H1 (cell line): ENCODE measurements at regions not wholly inside any gene's neighbourhood (a gene's known extent, or its start where the extent isn't known, plus 50 kb on each side); places are given as distances from the start of the nearest gene placed in this dataset.

Source experiments
- CTCF ChIA-PET: fragments of 300-600 bp; sonication (Branson Sonifier 250); formaldehyde crosslinking; loops from one replicate; lab custom pipeline; 2021; ENCODE audit not compliant: partially characterized antibody; lab: Charles Lee
- POLR2A ChIA-PET: fragments of 300-600 bp; sonication (Branson Sonifier 250); formaldehyde crosslinking; loops from one replicate; lab custom pipeline; 2021; ENCODE audit warnings: inconsistent platforms; ENCODE audit not compliant: partially characterized antibody; lab: Charles Lee
- DNase-seq, 2 experiments: peaks; one replicate each; pipeline versions ENCODE4 v3.0.0 to v3.0.0-alpha.2; 2010 to 2022; ENCODE audit warnings: low spot score in 2 of 2, low read depth in 1 of 2, mixed read lengths in 1 of 2
- FAIRE-seq: peaks from 2 replicates; lab custom pipeline; 2011; peaks lifted over from hg19 to GRCh38; lab: Jason Lieb, UNC
- H2AFZ ChIP-seq: 2 replicates; pipeline ENCODE4 v1.8.1; 2012; ENCODE audit warnings: low read length, inconsistent platforms
- H2AK5ac ChIP-seq: 2 replicates; pipeline ENCODE4 v1.6.1; 2013; ENCODE audit warnings: low read depth, low read length
- H2BK120ac ChIP-seq: replicated peaks from 2 replicates; pipeline ENCODE3; 2013; ENCODE audit warnings: low read depth, low read length, inconsistent platforms
- H2BK12ac ChIP-seq: 2 replicates; pipeline ENCODE4 v1.6.1; 2013; ENCODE audit warnings: low read depth, low read length
- H2BK15ac ChIP-seq: 2 replicates; pipeline ENCODE4 v1.6.1; 2013; ENCODE audit warnings: low read length
- H2BK20ac ChIP-seq: 2 replicates; pipeline ENCODE4 v1.6.1; 2013; ENCODE audit warnings: low read length
- H2BK5ac ChIP-seq: 2 replicates; pipeline ENCODE4 v1.6.1; 2013; ENCODE audit warnings: low read depth, low read length
- H3K14ac ChIP-seq: 2 replicates; pipeline ENCODE4 v1.6.1; 2013; ENCODE audit warnings: inconsistent platforms; ENCODE audit not compliant: insufficient read length
- H3K18ac ChIP-seq: 2 replicates; pipeline ENCODE4 v1.6.1; 2013; ENCODE audit warnings: low read length; ENCODE audit errors: extremely low read depth
- H3K23ac ChIP-seq: 2 replicates; pipeline ENCODE4 v1.6.1; 2013; ENCODE audit warnings: inconsistent platforms; ENCODE audit not compliant: insufficient read length
- H3K23me2 ChIP-seq: 2 replicates; pipeline ENCODE4 v1.6.1; 2013; ENCODE audit warnings: low read depth, low read length
- H3K27ac ChIP-seq: 2 replicates; pipeline ENCODE4 v1.6.1; 2011; ENCODE audit warnings: low read depth, low read length, inconsistent platforms
- H3K27me3 ChIP-seq, 4 experiments: replicated peaks in 1 of 4; 1 replicate in 1 of 4; 2 replicates in 3 of 4; pipeline versions ENCODE4 v1.6.1 to v1.8.1; 2011 to 2013; ENCODE audit warnings: low read length in 3 of 4, mild to moderate bottlenecking in 3 of 4, inconsistent platforms in 2 of 4, mixed read lengths in 2 of 4, moderate library complexity in 1 of 4; ENCODE audit not compliant: control insufficient read depth in 3 of 4, insufficient read depth in 3 of 4; ENCODE audit errors: extremely low read depth in 1 of 4
- H3K36me3 ChIP-seq, 4 experiments: 2 replicates each; pipeline versions ENCODE4 v1.6.1 to v1.8.1; 2011 to 2013; ENCODE audit warnings: mild to moderate bottlenecking in 4 of 4, low read length in 3 of 4, moderate library complexity in 2 of 4, control low read depth in 1 of 4, inconsistent platforms in 1 of 4; ENCODE audit not compliant: insufficient read depth in 4 of 4, control insufficient read depth in 2 of 4
- H3K4ac ChIP-seq: replicated peaks from 2 replicates; pipeline ENCODE3; 2013; ENCODE audit warnings: low read length, low read depth, mixed read lengths, inconsistent platforms; ENCODE audit not compliant: insufficient read length
- H3K4me1 ChIP-seq, 4 experiments: replicated peaks in 1 of 4; 1 replicate in 1 of 4; 2 replicates in 3 of 4; pipeline versions ENCODE4 v1.6.1 to v1.8.1; 2011 to 2013; ENCODE audit warnings: low read length in 3 of 4, inconsistent platforms in 2 of 4, mixed read lengths in 1 of 4; ENCODE audit not compliant: insufficient read depth in 4 of 4, control insufficient read depth in 3 of 4
- H3K4me2 ChIP-seq, 2 experiments: 2 replicates each; pipeline versions ENCODE4 v1.6.1 to v1.8.1; 2011 to 2013; ENCODE audit warnings: low read depth in 2 of 2, low read length in 2 of 2, control low read depth in 1 of 2, inconsistent platforms in 1 of 2, mild to moderate bottlenecking in 1 of 2; ENCODE audit not compliant: insufficient read depth in 1 of 2
- H3K4me3 ChIP-seq, 4 experiments: fragments of 200-600, 300-600 bp in 1 of 4; sonication (generic), shearing (Covaris generic), sonication (Bioruptor Twin) in 1 of 4; 2 replicates each; pipeline versions ENCODE4 v1.5.1 to v1.8.1; 2011 to 2016; ENCODE audit warnings: low read length in 4 of 4, low read depth in 3 of 4, control low read depth in 2 of 4, inconsistent platforms in 2 of 4, mild to moderate bottlenecking in 2 of 4, mixed read lengths in 1 of 4, moderate library complexity in 1 of 4; ENCODE audit not compliant: insufficient read depth in 2 of 4; ENCODE audit errors: extremely low read depth in 1 of 4
- H3K56ac ChIP-seq: replicated peaks from 2 replicates; pipeline ENCODE3; 2013; ENCODE audit warnings: low read depth, mild to moderate bottlenecking, mixed read lengths, low read length, inconsistent platforms; ENCODE audit not compliant: insufficient read length
- H3K79me1 ChIP-seq: 2 replicates; pipeline ENCODE4 v1.6.1; 2013; ENCODE audit warnings: low read depth, low read length, control low read depth
- H3K79me2 ChIP-seq, 2 experiments: 2 replicates each; pipeline versions ENCODE4 v1.6.1 to v1.8.1; 2012 to 2013; ENCODE audit warnings: low read length in 2 of 2, mild to moderate bottlenecking in 2 of 2, inconsistent platforms in 1 of 2; ENCODE audit not compliant: insufficient read depth in 2 of 2, control insufficient read depth in 1 of 2
- H3K9ac ChIP-seq, 4 experiments: replicated peaks in 1 of 4; 1 replicate in 1 of 4; 2 replicates in 3 of 4; pipeline versions ENCODE4 v1.6.1 to v1.8.1; 2011 to 2013; ENCODE audit warnings: low read depth in 3 of 4, low read length in 3 of 4, control low read depth in 2 of 4, mild to moderate bottlenecking in 2 of 4, moderate library complexity in 2 of 4, inconsistent platforms in 1 of 4; ENCODE audit errors: extremely low read depth in 1 of 4
- H3K9me3 ChIP-seq, 2 experiments: 2 replicates each; pipeline versions ENCODE4 v1.6.1 to v1.8.1; 2012 to 2013; ENCODE audit warnings: mild to moderate bottlenecking in 2 of 2, moderate library complexity in 2 of 2, control low read depth in 1 of 2, inconsistent platforms in 1 of 2, low read depth in 1 of 2, low read length in 1 of 2, mixed read lengths in 1 of 2; ENCODE audit not compliant: insufficient read depth in 2 of 2
- H4K20me1 ChIP-seq, 2 experiments: replicated peaks in 1 of 2; 2 replicates each; pipeline versions ENCODE3 to v1.8.1; 2011 to 2013; ENCODE audit warnings: inconsistent platforms in 2 of 2, low read length in 2 of 2, mild to moderate bottlenecking in 1 of 2; ENCODE audit not compliant: insufficient read depth in 2 of 2, control insufficient read depth in 1 of 2
- H4K5ac ChIP-seq: 2 replicates; pipeline ENCODE4 v1.6.1; 2013; ENCODE audit warnings: low read length, low read depth, mixed read lengths, inconsistent platforms; ENCODE audit not compliant: insufficient read length
- H4K8ac ChIP-seq: 2 replicates; pipeline ENCODE4 v1.8.0; 2013; ENCODE audit warnings: mild to moderate bottlenecking, moderate library complexity, low read length, inconsistent platforms; ENCODE audit not compliant: insufficient read depth; ENCODE audit errors: extremely low read depth
- H4K91ac ChIP-seq: replicated peaks from 2 replicates; pipeline ENCODE3; 2013; ENCODE audit warnings: low read length, mixed read lengths, inconsistent platforms; ENCODE audit not compliant: insufficient read length
- ATF2 ChIP-seq: IDR thresholded peaks from 2 replicates; pipeline ENCODE4 v1.6.1; 2012; ENCODE audit warnings: low read length, inconsistent platforms
- ATF3 ChIP-seq: IDR thresholded peaks from 2 replicates; pipeline ENCODE4 v1.6.1; 2011; ENCODE audit warnings: low read depth, mild to moderate bottlenecking, low read length; ENCODE audit not compliant: insufficient read depth
- CHD2 ChIP-seq: IDR thresholded peaks from 2 replicates; pipeline ENCODE4 v1.6.1; 2012; ENCODE audit warnings: low read length, improper control_type of control experiment
- CTBP2 ChIP-seq: IDR thresholded peaks from 2 replicates; pipeline ENCODE4 v1.7.0; 2011; ENCODE audit warnings: borderline replicate concordance, mild to moderate bottlenecking, moderate library complexity, mixed read lengths, low read length; ENCODE audit not compliant: insufficient read depth, insufficient read length
- EGR1 ChIP-seq: IDR thresholded peaks from 2 replicates; pipeline ENCODE4 v1.6.1; 2011; ENCODE audit warnings: low read depth, low read length, borderline replicate concordance
- GTF2F1 ChIP-seq: IDR thresholded peaks from 2 replicates; pipeline ENCODE4 v1.6.1; 2012; ENCODE audit warnings: low read depth, low read length, improper control_type of control experiment, borderline replicate concordance
- MAX ChIP-seq: IDR thresholded peaks from 2 replicates; pipeline ENCODE4 v1.6.1; 2012; ENCODE audit warnings: inconsistent platforms
- NANOG ChIP-seq: IDR thresholded peaks from 2 replicates; pipeline ENCODE4 v1.6.1; 2011; ENCODE audit warnings: low read length, low read depth, mild to moderate bottlenecking, inconsistent platforms; ENCODE audit not compliant: insufficient read depth, poor library complexity, severe bottlenecking
- RNF2 ChIP-seq: fragments of 200-900, 300-1000 bp; sonication (generic); IDR thresholded peaks from 2 replicates; pipeline ENCODE4 v1.7.1; 2016; ENCODE audit warnings: borderline replicate concordance, low read depth, mild to moderate bottlenecking, antibody characterized with exemption, low read length; ENCODE audit not compliant: poor library complexity, severe bottlenecking; ENCODE audit errors: missing control alignments
- SP4 ChIP-seq: IDR thresholded peaks from 2 replicates; pipeline ENCODE4 v1.6.1; 2012; ENCODE audit warnings: low read length, inconsistent platforms
- ZNF274 ChIP-seq: IDR thresholded peaks from 2 replicates; pipeline ENCODE4 v1.7.0; 2012; ENCODE audit warnings: low read length, borderline replicate concordance; ENCODE audit errors: extremely low read depth
- WGBS, 2 experiments: shearing (Covaris generic) in 1 of 2; methylation state at CpG; one replicate each; pipeline versions ENCODE4 v1.1.6 to v1.1.7; 2013 to 2015; ENCODE audit warnings: low lambda C conversion rate in 2 of 2, mixed read lengths in 2 of 2, inconsistent platforms in 1 of 2, low coverage in 1 of 2, missing lambda C conversion rate in 1 of 2; ENCODE audit not compliant: insufficient replicate concordance in 2 of 2, insufficient coverage in 1 of 2, insufficient read length in 1 of 2; ENCODE audit errors: extremely low coverage in 1 of 2, missing lambda C conversion rate in 1 of 2; 5-methylcytosine and 5-hydroxymethylcytosine counted together

- no peak overlapping the region for H4K5ac ChIP-seq
- no peak overlapping the region for H3K56ac ChIP-seq
- no peaks in the 10 kb centered on the region for H3K23me2 ChIP-seq
- no peak overlapping the region for H4K8ac ChIP-seq
- no peak overlapping the region for H2BK20ac ChIP-seq
- no peak overlapping the region for H2BK120ac ChIP-seq
- H3K27ac ChIP-seq = no peak overlapping the region
- no peaks in the 10 kb centered on the region for H3K79me1 ChIP-seq
- CTCF ChIA-PET = no interaction called here
- H4K91ac ChIP-seq = no peak overlapping the region
- no peak overlapping the region for H2AK5ac ChIP-seq
- FAIRE-seq = no peak
- H2BK12ac ChIP-seq = 0 out of 2 replicates have a peak overlapping the region, but pooled peaks have one; percentile 50
- no peaks in the 10 kb centered on the region for H4K20me1 ChIP-seq
- H3K4me3 ChIP-seq = no peak overlapping the region
- H3K23ac ChIP-seq = no peak overlapping the region
- no peak overlapping the region for H3K18ac ChIP-seq
- no peak overlapping the region for H3K9ac ChIP-seq
- H3K27me3 ChIP-seq = no peaks in the 10 kb centered on the region
- H2AFZ ChIP-seq = peak overlapping the region; percentile 63; the same call in 1 of the 2 replicates
- peak overlapping the region in 1 of 2 experiments; percentile 33; a peak in 1 of 4 replicates for H3K4me2 ChIP-seq
- no peak for DNase-seq
- H3K14ac ChIP-seq = no peak overlapping the region
- H3K9me3 ChIP-seq = no peaks in the 10 kb centered on the region
- POLR2A ChIA-PET = no interaction called here
- peaks cover 2 to 18% (median 11%) of the 10 kb centered on the region in 4 experiments; a peak in 5 of 7 replicates for H3K4me1 ChIP-seq
- no peaks in the 10 kb centered on the region for H3K79me2 ChIP-seq
- WGBS, 2 experiments = 89% methylated on average over 10 of the region's 15 CpGs; no CpG with 5 or more reads in 1 of the 2 experiments
- no peak overlapping the region for H2BK15ac ChIP-seq
- H2BK5ac ChIP-seq = no peak overlapping the region
- no peaks in the 10 kb centered on the region for H3K36me3 ChIP-seq
- H3K4ac ChIP-seq = no peak overlapping the region
- TF ChIP-seq ZNF274 (no peak), CHD2 (no peak), MAX (no peak), ATF3 (no peak), EGR1 (no peak), ATF2 (no peak), GTF2F1 (no peak), RNF2 (no peak), CTBP2 (no peak), NANOG (no peak), SP4 (no peak)
Measured at GRCh38 chr2:129721846-129722245, 257.6 kb upstream of the RAB6C start.
